ENCODE measurements at regions not wholly inside any gene's neighbourhood (a gene's known extent, or its start where the extent isn't known, plus 50 kb on each side); places are given as distances from the start of the nearest gene placed in this dataset.

GRCh38 chr1:56355422-56355821, 223.9 kb downstream of the PLPP3 start:
- DNase-seq (ENCODE audit: low spot score) = no peak

GRCh38 chr1:56345831-56346230, 233.5 kb downstream of the PLPP3 start:
- no peak for DNase-seq (ENCODE audit: low spot score)

- no peak for DNase-seq (ENCODE audit: low spot score)
Measured at GRCh38 chr1:56340977-56341376, 238.4 kb downstream of the PLPP3 start.

- DNase-seq (ENCODE audit: low spot score) = no peak
Measured at GRCh38 chr1:56339786-56340465, 239.4 kb downstream of the PLPP3 start.

- no peak for DNase-seq (ENCODE audit: low spot score)
Measured at GRCh38 chr1:56339093-56339492, 240.3 kb downstream of the PLPP3 start.

- DNase-seq (ENCODE audit: low spot score) = no peak
Measured at GRCh38 chr1:56336982-56337381, 242.4 kb downstream of the PLPP3 start.

- DNase-seq (ENCODE audit: low spot score) = no peak
Measured at GRCh38 chr1:56335394-56335793, 244.0 kb downstream of the PLPP3 start.

GRCh38 chr1:56334047-56334446, 245.3 kb downstream of the PLPP3 start:
- DNase-seq (ENCODE audit: low spot score) = no peak

GRCh38 chr1:56333461-56333860, 245.9 kb downstream of the PLPP3 start:
- no peak for DNase-seq (ENCODE audit: low spot score)

- peak; percentile 13 for DNase-seq (ENCODE audit: low spot score)
Measured at GRCh38 chr1:56331892-56332567, 247.3 kb downstream of the PLPP3 start.

- no peak for DNase-seq (ENCODE audit: low spot score)
Measured at GRCh38 chr1:56331207-56331891, 248.0 kb downstream of the PLPP3 start.

GRCh38 chr1:56330391-56331026, 248.9 kb downstream of the PLPP3 start:
- DNase-seq (ENCODE audit: low spot score) = no peak

GRCh38 chr1:56329970-56330369, 249.4 kb downstream of the PLPP3 start:
- DNase-seq (ENCODE audit: low spot score) = no peak

GRCh38 chr1:56327195-56327594, 252.2 kb downstream of the PLPP3 start:
- DNase-seq (ENCODE audit: low spot score) = no peak

GRCh38 chr1:56326056-56326455, 253.3 kb downstream of the PLPP3 start:
- no peak for DNase-seq (ENCODE audit: low spot score)

- DNase-seq (ENCODE audit: low spot score) = no peak
Measured at GRCh38 chr1:56324504-56324903, 254.9 kb downstream of the PLPP3 start.

- DNase-seq (ENCODE audit: low spot score) = no peak
Measured at GRCh38 chr1:56322211-56322610, 257.2 kb downstream of the PLPP3 start.

GRCh38 chr1:56321150-56321490, 258.2 kb downstream of the PLPP3 start:
- no peak for DNase-seq (ENCODE audit: low spot score)

- DNase-seq (ENCODE audit: low spot score) = no peak
Measured at GRCh38 chr1:56320464-56321149, 258.8 kb downstream of the PLPP3 start.

GRCh38 chr1:56317722-56318121, 261.6 kb downstream of the PLPP3 start:
- DNase-seq (ENCODE audit: low spot score) = no peak

- DNase-seq (ENCODE audit: low spot score) = no peak
Measured at GRCh38 chr1:56315293-56315942, 263.9 kb downstream of the PLPP3 start.

GRCh38 chr1:56313560-56313959, 265.8 kb downstream of the PLPP3 start:
- DNase-seq (ENCODE audit: low spot score) = no peak

Measured in HuH-7.5 (cell line).